Trophoblast cell (in vitro differentiated cells and primary cell): ENCODE measurements at regions not wholly inside any gene's neighbourhood (a gene's known extent, or its start where the extent isn't known, plus 50 kb on each side); places are given as distances from the start of the nearest gene placed in this dataset.
A peak's percentile ranks its signal among the peaks of the same experiment; 100 is the strongest.

Experiments
- DNase-seq, 2 donors: peaks; one replicate each; pipeline ENCODE4 v3.0.0-alpha.2; 2016
- H2AFZ ChIP-seq: 2 replicates; pipeline ENCODE4 v1.6.1; 2013; ENCODE audit warnings: low read length, moderate library complexity, mild to moderate bottlenecking; ENCODE audit not compliant: insufficient read depth, poor library complexity
- H2AK5ac ChIP-seq: 2 replicates; pipeline ENCODE4 v1.6.1; 2013; ENCODE audit warnings: mild to moderate bottlenecking, low read length
- H2BK120ac ChIP-seq: 2 replicates; pipeline ENCODE4 v1.6.1; 2013; ENCODE audit warnings: low read length, mild to moderate bottlenecking, moderate library complexity; ENCODE audit not compliant: insufficient read depth, poor library complexity
- H2BK12ac ChIP-seq: 2 replicates; pipeline ENCODE4 v1.6.1; 2013; ENCODE audit warnings: mild to moderate bottlenecking, low read length, moderate library complexity
- H2BK5ac ChIP-seq: 2 replicates; pipeline ENCODE4 v1.6.1; 2013; ENCODE audit warnings: low read length, low read depth, moderate library complexity, mild to moderate bottlenecking; ENCODE audit not compliant: poor library complexity
- H3K14ac ChIP-seq: 2 replicates; pipeline ENCODE4 v1.6.1; 2013; ENCODE audit warnings: mild to moderate bottlenecking, low read length
- H3K18ac ChIP-seq: 2 replicates; pipeline ENCODE4 v1.6.1; 2013; ENCODE audit warnings: mild to moderate bottlenecking, low read length
- H3K23ac ChIP-seq: 2 replicates; pipeline ENCODE4 v1.6.1; 2013; ENCODE audit warnings: low read length
- H3K27ac ChIP-seq: 2 replicates; pipeline ENCODE4 v1.5.1; 2013; ENCODE audit warnings: low read depth, mild to moderate bottlenecking, inconsistent platforms, low read length, moderate library complexity
- H3K27me3 ChIP-seq: 2 replicates; pipeline ENCODE4 v1.6.1; 2013; ENCODE audit warnings: inconsistent platforms, mild to moderate bottlenecking, low read length, moderate library complexity; ENCODE audit not compliant: insufficient read depth
- H3K36me3 ChIP-seq, 2 experiments: 1 replicate in 1 of 2; 2 replicates in 1 of 2; pipeline ENCODE4 v1.6.1; 2013; ENCODE audit warnings: low read length in 2 of 2, mild to moderate bottlenecking in 2 of 2, moderate library complexity in 1 of 2; ENCODE audit not compliant: insufficient read depth in 2 of 2, control insufficient read depth in 1 of 2
- H3K4ac ChIP-seq: 2 replicates; pipeline ENCODE4 v1.6.1; 2013; ENCODE audit warnings: low read depth, mild to moderate bottlenecking, low read length, moderate library complexity
- H3K4me1 ChIP-seq, 2 experiments: 1 replicate in 1 of 2; 2 replicates in 1 of 2; pipeline ENCODE4 v1.6.1; 2013; ENCODE audit warnings: low read length in 2 of 2, mild to moderate bottlenecking in 2 of 2, moderate library complexity in 1 of 2; ENCODE audit not compliant: insufficient read depth in 2 of 2, control insufficient read depth in 1 of 2
- H3K4me2 ChIP-seq: 2 replicates; pipeline ENCODE4 v1.6.1; 2013; ENCODE audit warnings: inconsistent platforms, mild to moderate bottlenecking, low read length, moderate library complexity
- H3K4me3 ChIP-seq: 2 replicates; pipeline ENCODE4 v1.5.1; 2013; ENCODE audit warnings: mild to moderate bottlenecking, low read depth, low read length, inconsistent platforms
- H3K79me1 ChIP-seq: one replicate; pipeline ENCODE4 v1.6.1; 2013; ENCODE audit warnings: low read length
- H3K79me2 ChIP-seq: 2 replicates; pipeline ENCODE4 v1.6.1; 2013; ENCODE audit warnings: low read length, mild to moderate bottlenecking; ENCODE audit not compliant: control insufficient read depth, insufficient read depth, poor library complexity
- H3K9ac ChIP-seq: 2 replicates; pipeline ENCODE4 v1.6.1; 2013; ENCODE audit warnings: mild to moderate bottlenecking, low read length
- H3K9me3 ChIP-seq: 2 replicates; pipeline ENCODE4 v1.6.1; 2013; ENCODE audit warnings: low read depth, mild to moderate bottlenecking, control low read depth, inconsistent platforms, low read length; ENCODE audit not compliant: insufficient read depth
- H4K12ac ChIP-seq: 2 replicates; pipeline ENCODE4 v1.6.1; 2013; ENCODE audit warnings: low read depth, mild to moderate bottlenecking, low read length, moderate library complexity
- H4K8ac ChIP-seq: 2 replicates; pipeline ENCODE4 v1.6.1; 2013; ENCODE audit warnings: low read depth, mild to moderate bottlenecking, low read length, moderate library complexity
- H4K91ac ChIP-seq: one replicate; pipeline ENCODE4 v1.6.1; 2013; ENCODE audit warnings: low read depth, mild to moderate bottlenecking, low read length, moderate library complexity
- WGBS: extraction: QIAGEN DNeasy Blood & Tissue Kit; methylation state at CpG from one replicate; pipeline ENCODE4 v1.1.7; 2013; ENCODE audit warnings: missing lambda C conversion rate; ENCODE audit not compliant: insufficient read length, insufficient coverage; ENCODE audit errors: extremely low coverage; 5-methylcytosine and 5-hydroxymethylcytosine counted together

GRCh38 chr9:73042155-73042554 is 89.3 kb upstream of the ALDH1A1 start:
- Histone ChIP-seq H3K4me3 (no peak overlapping the region), H3K4ac (no peak overlapping the region), H2BK5ac (no peak overlapping the region), H3K4me2 (no peak overlapping the region), H4K8ac (no peak overlapping the region), H3K36me3 (no peaks in the 10 kb centered on the region), H2AK5ac (no peak overlapping the region), H3K23ac (no peak overlapping the region), H3K27me3 (no peaks in the 10 kb centered on the region), H2BK12ac (no peak overlapping the region), H4K12ac (no peak overlapping the region), H3K4me1 (peaks cover 7 to 11% of the 10 kb centered on the region in 2 experiments), H3K79me2 (no peaks in the 10 kb centered on the region), H2BK120ac (no peak overlapping the region), H3K79me1 (no peaks in the 10 kb centered on the region), H3K18ac (no peak overlapping the region), H3K27ac (no peak overlapping the region), H4K91ac (no peak overlapping the region), H3K14ac (no peak overlapping the region), H2AFZ (no peak overlapping the region), H3K9ac (no peak overlapping the region), H3K9me3 (no peaks in the 10 kb centered on the region)
- no CpG with 5 or more reads among the region's 1 CpG for WGBS
- no peak for DNase-seq

DNA sequence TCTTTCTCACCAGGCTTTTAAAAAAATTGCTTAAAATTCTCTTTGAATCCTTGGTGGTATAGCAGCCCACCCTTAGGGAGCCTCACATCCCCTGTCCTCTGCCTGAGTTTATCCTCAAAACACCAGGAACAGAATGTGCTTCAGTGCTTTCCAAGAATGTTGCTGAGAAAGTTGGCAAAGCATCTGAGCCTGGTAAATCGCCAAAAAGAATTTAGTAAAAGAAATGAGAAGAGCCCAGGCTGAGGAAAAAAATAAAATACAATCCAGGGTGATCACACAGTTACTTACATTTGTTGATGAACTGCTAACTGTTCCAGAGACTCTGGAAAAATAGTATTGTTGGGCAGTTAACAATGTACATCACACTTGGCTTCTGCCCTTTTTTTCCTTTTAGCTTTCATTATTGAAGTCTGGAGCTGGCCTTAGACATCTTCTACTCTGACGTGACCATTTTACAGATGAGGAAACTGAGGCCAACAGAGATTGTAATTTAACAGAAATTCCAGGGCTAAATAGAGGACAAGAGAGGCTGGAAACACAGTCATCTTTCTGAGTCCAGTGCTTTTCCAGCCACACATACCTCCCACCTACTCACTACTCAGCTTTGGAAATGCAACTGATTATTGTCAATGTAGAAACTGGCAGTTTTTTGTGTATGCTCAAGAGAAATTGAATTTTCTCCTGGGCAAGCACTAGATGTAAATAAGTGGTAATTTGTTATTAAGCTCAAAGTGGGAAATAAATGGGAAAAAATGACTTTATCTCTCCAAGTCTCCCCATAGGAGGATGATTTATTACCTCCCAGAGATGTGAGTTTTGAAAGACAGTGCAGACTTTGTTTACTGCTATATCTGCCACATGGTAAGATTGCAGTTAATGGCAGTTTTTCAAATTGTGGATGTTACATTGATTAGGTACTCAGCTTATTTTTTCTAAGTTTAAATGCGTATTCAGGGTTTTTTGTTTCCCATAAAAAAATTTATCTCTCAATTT is 86.7 kb upstream of the ALDH1A1 start:
- no peak overlapping the region for H4K8ac ChIP-seq
- no peak overlapping the region for H3K4me3 ChIP-seq
- H3K14ac ChIP-seq = no peak overlapping the region
- DNase-seq = no peak
- H3K27me3 ChIP-seq = no peaks in the 10 kb centered on the region
- no peaks in the 10 kb centered on the region for H3K79me1 ChIP-seq
- WGBS = no CpG with 5 or more reads among the region's 3 CpGs
- no peak overlapping the region for H3K4ac ChIP-seq
- H3K4me2 ChIP-seq = no peak overlapping the region
- H3K18ac ChIP-seq = no peak overlapping the region
- H3K23ac ChIP-seq = no peak overlapping the region
- no peak overlapping the region for H3K9ac ChIP-seq
- H2AK5ac ChIP-seq = no peak overlapping the region
- no peak overlapping the region for H3K27ac ChIP-seq
- H3K4me1 ChIP-seq = peaks cover 7 to 11% of the 10 kb centered on the region in 2 experiments
- peak overlapping the region; percentile 21 for H2BK5ac ChIP-seq
- no peak overlapping the region for H4K91ac ChIP-seq
- no peaks in the 10 kb centered on the region for H3K36me3 ChIP-seq
- no peak overlapping the region for H4K12ac ChIP-seq
- H2BK120ac ChIP-seq = no peak overlapping the region
- H3K9me3 ChIP-seq = no peaks in the 10 kb centered on the region
- no peak overlapping the region for H2AFZ ChIP-seq
- no peak overlapping the region for H2BK12ac ChIP-seq
- H3K79me2 ChIP-seq = no peaks in the 10 kb centered on the region

GRCh38 chr9:73038613-73039012 is 85.8 kb upstream of the ALDH1A1 start:
- Histone ChIP-seq H3K79me1 (no peaks in the 10 kb centered on the region), H3K4me2 (peak overlapping the region; percentile 56), H3K79me2 (no peaks in the 10 kb centered on the region), H3K9ac (no peak overlapping the region), H2AK5ac (no peak overlapping the region), H3K9me3 (no peaks in the 10 kb centered on the region), H3K4me3 (no peak overlapping the region), H3K23ac (no peak overlapping the region), H3K27me3 (no peaks in the 10 kb centered on the region), H3K18ac (no peak overlapping the region), H3K14ac (no peak overlapping the region), H2BK12ac (no peak overlapping the region), H4K12ac (peak overlapping the region; percentile 48), H3K4ac (no peak overlapping the region), H4K8ac (no peak overlapping the region), H3K4me1 (peaks cover 7 to 11% of the 10 kb centered on the region in 2 experiments), H2BK120ac (no peak overlapping the region), H3K27ac (peak overlapping the region; percentile 22), H4K91ac (no peak overlapping the region), H3K36me3 (no peaks in the 10 kb centered on the region), H2AFZ (no peak overlapping the region), H2BK5ac (no peak overlapping the region)
- WGBS = no CpG with 5 or more reads among the region's 2 CpGs
- DNase-seq = no peak

GRCh38 chr9:73038089-73038509 is 85.2 kb upstream of the ALDH1A1 start:
- Histone ChIP-seq H2BK5ac (no peak overlapping the region), H2AFZ (no peak overlapping the region), H3K27me3 (no peaks in the 10 kb centered on the region), H3K36me3 (no peaks in the 10 kb centered on the region), H3K23ac (no peak overlapping the region), H3K9ac (no peak overlapping the region), H3K79me2 (no peaks in the 10 kb centered on the region), H3K79me1 (no peaks in the 10 kb centered on the region), H3K27ac (peak overlapping the region; percentile 22), H3K18ac (no peak overlapping the region), H3K4me2 (peak overlapping the region; percentile 56), H4K91ac (no peak overlapping the region), H2AK5ac (no peak overlapping the region), H3K4ac (no peak overlapping the region), H4K12ac (no peak overlapping the region), H3K14ac (no peak overlapping the region), H4K8ac (no peak overlapping the region), H3K9me3 (no peaks in the 10 kb centered on the region), H2BK120ac (no peak overlapping the region), H2BK12ac (peak overlapping the region; percentile 65), H3K4me1 (peaks cover 7 to 11% of the 10 kb centered on the region in 2 experiments), H3K4me3 (no peak overlapping the region)
- no CpG with 5 or more reads among the region's 4 CpGs for WGBS
- DNase-seq = no peak
